Type B pancreatic cell (in vitro differentiated cells): ENCODE measurements at regions not wholly inside any gene's neighbourhood (a gene's known extent, or its start where the extent isn't known, plus 50 kb on each side); places are given as distances from the start of the nearest gene placed in this dataset.

Experiments used
- DNase-seq: peaks from one replicate; pipeline ENCODE4 v3.0.0; 2021; ENCODE audit warnings: mixed read lengths; ENCODE audit not compliant: unreplicated experiment; ENCODE audit errors: extremely low spot score
- H3K27ac Mint-ChIP-seq: 2 replicates; pipeline ENCODE4 v1.8.0; 2021; ENCODE audit warnings: mild to moderate bottlenecking, mixed read lengths
- H3K27me3 Mint-ChIP-seq: 2 replicates; pipeline ENCODE4 v1.8.0; 2021; ENCODE audit warnings: mixed read lengths
- H3K36me3 Mint-ChIP-seq: 2 replicates; pipeline ENCODE4 v1.8.0; 2021; ENCODE audit warnings: mixed read lengths
- H3K4me1 Mint-ChIP-seq: one replicate; pipeline ENCODE4 v1.8.0; 2021; ENCODE audit warnings: mixed read lengths; ENCODE audit not compliant: unreplicated experiment
- H3K4me3 Mint-ChIP-seq: 2 replicates; pipeline ENCODE4 v1.8.0; 2021; ENCODE audit warnings: mild to moderate bottlenecking, mixed read lengths
- H3K9me3 Mint-ChIP-seq: 2 replicates; pipeline ENCODE4 v1.8.0; 2021; ENCODE audit warnings: mixed read lengths
- TF ChIP-seq, protein P1 (sequence below): fragments of 200-600 bp; sonication (generic); conservative IDR thresholded peaks from 2 replicates; pipeline ENCODE4 v1.5.0; 2021; ENCODE audit warnings: antibody characterized with exemption, mild to moderate bottlenecking

DNA sequence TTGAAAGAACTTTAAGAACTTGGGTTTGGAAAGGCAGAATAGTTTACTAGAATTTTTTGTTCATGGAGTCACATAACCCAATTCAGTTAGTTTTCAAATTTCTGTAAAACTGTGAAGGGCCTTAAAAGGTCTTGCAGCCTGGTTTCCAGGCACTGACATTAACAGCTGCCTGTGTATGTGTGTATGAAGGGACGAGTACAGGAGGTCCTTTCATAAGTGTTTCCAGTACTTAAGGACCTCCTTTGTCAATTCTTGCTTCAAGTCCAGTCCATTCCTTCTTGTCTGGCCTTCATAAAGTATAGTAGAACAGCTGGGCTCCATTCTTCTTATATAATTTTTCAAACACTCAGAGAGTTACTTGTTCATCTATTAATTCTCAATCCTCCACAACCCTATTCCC, 136.5 kb downstream of the NR4A2 start:
- no peak overlapping the region for H3K4me3 Mint-ChIP-seq
- TF ChIP-seq, protein P1, sequence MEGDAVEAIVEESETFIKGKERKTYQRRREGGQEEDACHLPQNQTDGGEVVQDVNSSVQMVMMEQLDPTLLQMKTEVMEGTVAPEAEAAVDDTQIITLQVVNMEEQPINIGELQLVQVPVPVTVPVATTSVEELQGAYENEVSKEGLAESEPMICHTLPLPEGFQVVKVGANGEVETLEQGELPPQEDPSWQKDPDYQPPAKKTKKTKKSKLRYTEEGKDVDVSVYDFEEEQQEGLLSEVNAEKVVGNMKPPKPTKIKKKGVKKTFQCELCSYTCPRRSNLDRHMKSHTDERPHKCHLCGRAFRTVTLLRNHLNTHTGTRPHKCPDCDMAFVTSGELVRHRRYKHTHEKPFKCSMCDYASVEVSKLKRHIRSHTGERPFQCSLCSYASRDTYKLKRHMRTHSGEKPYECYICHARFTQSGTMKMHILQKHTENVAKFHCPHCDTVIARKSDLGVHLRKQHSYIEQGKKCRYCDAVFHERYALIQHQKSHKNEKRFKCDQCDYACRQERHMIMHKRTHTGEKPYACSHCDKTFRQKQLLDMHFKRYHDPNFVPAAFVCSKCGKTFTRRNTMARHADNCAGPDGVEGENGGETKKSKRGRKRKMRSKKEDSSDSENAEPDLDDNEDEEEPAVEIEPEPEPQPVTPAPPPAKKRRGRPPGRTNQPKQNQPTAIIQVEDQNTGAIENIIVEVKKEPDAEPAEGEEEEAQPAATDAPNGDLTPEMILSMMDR: no peak
- DNase-seq: no peak
- no peaks in the 10 kb centered on the region for H3K27me3 Mint-ChIP-seq
- H3K9me3 Mint-ChIP-seq: no peaks in the 10 kb centered on the region
- no peaks in the 10 kb centered on the region for H3K36me3 Mint-ChIP-seq
- H3K27ac Mint-ChIP-seq: no peak overlapping the region
- peaks cover 8% of the 10 kb centered on the region for H3K4me1 Mint-ChIP-seq

DNA sequence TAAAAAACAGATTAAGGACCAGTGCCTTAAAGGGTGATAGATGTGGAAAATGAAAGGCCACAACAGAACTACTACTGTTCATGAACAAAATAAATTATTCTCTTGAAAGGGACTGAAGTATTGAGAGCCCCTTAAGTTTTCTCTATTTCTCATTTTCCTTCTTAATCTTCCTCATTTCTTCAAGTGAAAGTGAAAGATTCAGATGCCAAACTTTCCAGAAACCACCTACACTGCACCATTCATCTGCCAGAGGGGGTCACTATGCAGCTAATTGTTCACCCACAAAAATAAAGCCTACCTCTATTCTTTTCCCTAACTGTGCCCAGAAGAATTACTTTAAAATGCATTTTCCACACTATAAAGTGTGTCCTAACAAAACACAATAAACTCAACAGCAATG, 140.1 kb downstream of the NR4A2 start:
- TF ChIP-seq, protein P1: no peak
- H3K27me3 Mint-ChIP-seq: no peaks in the 10 kb centered on the region
- H3K27ac Mint-ChIP-seq: no peak overlapping the region
- H3K9me3 Mint-ChIP-seq: no peaks in the 10 kb centered on the region
- DNase-seq: no peak
- H3K4me3 Mint-ChIP-seq: no peak overlapping the region
- H3K36me3 Mint-ChIP-seq: no peaks in the 10 kb centered on the region
- H3K4me1 Mint-ChIP-seq: peaks cover 11% of the 10 kb centered on the region

DNA sequence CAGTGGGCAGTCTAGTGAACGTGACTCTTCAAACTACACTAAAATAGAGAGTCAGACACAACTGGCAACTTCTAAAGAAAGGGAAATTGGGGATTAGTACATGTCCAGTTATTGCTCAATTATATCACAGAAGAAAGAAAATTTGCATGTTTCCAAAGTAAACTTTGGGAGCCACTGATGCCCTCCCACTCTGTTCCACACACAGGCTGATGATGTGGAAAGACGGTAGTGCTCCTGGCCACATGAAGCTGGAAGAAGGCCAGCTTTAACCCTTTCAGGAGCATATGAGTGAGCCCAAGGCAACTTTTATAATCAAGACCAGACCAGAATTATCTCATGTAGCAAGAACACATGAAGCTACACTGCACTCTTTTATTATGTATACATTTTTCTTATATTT, 141.0 kb downstream of the NR4A2 start:
- TF ChIP-seq, protein P1: no peak
- H3K4me1 Mint-ChIP-seq: peaks cover 11% of the 10 kb centered on the region
- no peaks in the 10 kb centered on the region for H3K27me3 Mint-ChIP-seq
- H3K27ac Mint-ChIP-seq: no peak overlapping the region
- H3K4me3 Mint-ChIP-seq: no peak overlapping the region
- no peak for DNase-seq
- no peaks in the 10 kb centered on the region for H3K36me3 Mint-ChIP-seq
- no peaks in the 10 kb centered on the region for H3K9me3 Mint-ChIP-seq

DNA sequence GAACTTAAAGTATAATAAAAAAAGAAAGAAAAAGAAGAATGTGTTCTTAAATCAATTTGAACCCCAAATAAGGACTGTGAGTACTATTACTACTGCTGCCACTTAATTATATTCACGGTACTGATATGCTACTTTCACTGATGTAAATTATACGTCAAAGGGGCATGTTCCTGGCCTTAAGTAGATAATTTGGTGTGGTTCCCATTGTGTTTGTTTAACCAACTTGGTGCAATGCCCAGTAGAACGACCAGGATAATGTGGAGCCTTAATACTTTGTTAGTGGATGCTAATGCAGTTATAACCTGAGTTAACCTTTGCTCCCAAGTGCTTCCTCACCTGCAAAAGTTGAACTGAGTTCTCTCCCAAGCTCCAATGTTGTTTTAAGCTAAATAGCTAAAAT, 142.0 kb downstream of the NR4A2 start:
- DNase-seq: no peak
- no peaks in the 10 kb centered on the region for H3K27me3 Mint-ChIP-seq
- peaks cover 11% of the 10 kb centered on the region for H3K4me1 Mint-ChIP-seq
- peaks cover 2% of the 10 kb centered on the region for H3K36me3 Mint-ChIP-seq
- TF ChIP-seq, protein P1: no peak
- no peaks in the 10 kb centered on the region for H3K9me3 Mint-ChIP-seq
- H3K27ac Mint-ChIP-seq: no peak overlapping the region
- no peak overlapping the region for H3K4me3 Mint-ChIP-seq

DNA sequence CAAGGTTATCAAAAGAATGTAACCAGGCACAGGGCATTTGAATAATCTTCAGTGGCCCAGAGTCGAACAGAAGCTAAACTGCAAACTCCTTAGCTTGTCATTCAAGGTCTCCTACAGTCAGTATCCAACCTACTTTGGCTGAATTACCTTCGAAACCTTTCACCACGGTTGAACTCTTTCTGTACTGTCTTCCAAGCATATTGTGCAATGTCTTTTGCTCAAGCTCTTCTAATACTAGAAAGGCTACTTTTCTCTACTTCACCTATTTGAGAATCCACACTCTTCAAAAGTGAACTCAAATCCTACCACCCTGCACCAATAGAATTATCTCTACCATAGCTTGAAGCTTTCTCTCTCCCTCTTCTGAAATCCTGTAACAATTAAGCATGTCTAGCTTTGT, 142.9 kb downstream of the NR4A2 start:
- no peak for DNase-seq
- Mint-ChIP-seq H3K27me3 (no peaks in the 10 kb centered on the region), H3K36me3 (peaks cover 4% of the 10 kb centered on the region)

More for the DNA sequence above, 142.9 kb downstream of the NR4A2 start:
- Mint-ChIP-seq H3K4me3 (peak overlapping the region; percentile 47), H3K9me3 (no peaks in the 10 kb centered on the region), H3K27ac (peak overlapping the region; percentile 64), H3K4me1 (peaks cover 11% of the 10 kb centered on the region)
- TF ChIP-seq, protein P1: no peak
